HCT116 (cell line): ENCODE measurements at regions not wholly inside any gene's neighbourhood (a gene's known extent, or its start where the extent isn't known, plus 50 kb on each side); places are given as distances from the start of the nearest gene placed in this dataset.

Experiments used
- ATAC-seq: fragments of 200-7000 bp; cut with Tn5 transposase; 2 replicates; pipeline ENCODE4 v1.9.1; 2020; ENCODE audit warnings: mild to moderate bottlenecking, moderate library complexity
- BruUV-seq: library from RNA; stranded (reverse); fragments of 400-500 nt; replicated peaks from 2 replicates; lab custom pipeline; 2021; lab: Mats Ljungman, UMichigan
- CTCF ChIA-PET: fragments of 300-600 bp; sonication (Branson Sonifier 250); formaldehyde crosslinking; loops from one replicate; lab custom pipeline; 2021; ENCODE audit warnings: antibody characterized with exemption; lab: Charles Lee
- POLR2A ChIA-PET: fragments of 300-600, 350-600 bp; sonication (Branson Sonifier 250); formaldehyde crosslinking; loops from one replicate; lab custom pipeline; 2021; ENCODE audit warnings: antibody characterized with exemption; lab: Charles Lee
- RAD21 ChIA-PET, 2 experiments: fragments of 300-600 bp; sonication (Branson Sonifier 250); formaldehyde crosslinking; loops; one replicate each; lab custom pipeline; 2023; ENCODE audit warnings: low total read pairs in 2 of 2; ENCODE audit not compliant: uncharacterized antibody in 2 of 2, unreplicated experiment in 2 of 2, low non-redundant PET in 1 of 2; lab: Charles Lee
- DNase-seq: peaks from one replicate; pipeline ENCODE4 v3.0.0-alpha.2; 2010; ENCODE audit warnings: low read depth, low spot score
- H2AFZ ChIP-seq: fragments of 200-600 bp; shearing (Covaris generic), sonication (generic); 2 replicates; pipeline ENCODE4 v1.6.1; 2017; ENCODE audit warnings: low read depth, mixed run types, mixed read lengths, antibody characterized with exemption, low read length; ENCODE audit not compliant: poor library complexity, severe bottlenecking
- H3K27ac ChIP-seq: 2 replicates; pipeline ENCODE4 v1.5.1; 2012; ENCODE audit warnings: low read depth, low read length
- H3K27me3 ChIP-seq: fragments of 200-600 bp; sonication (generic); 2 replicates; pipeline ENCODE4 v1.6.1; 2016; ENCODE audit warnings: mixed run types, low read length, mixed read lengths; ENCODE audit not compliant: insufficient read depth
- H3K36me3 ChIP-seq, 2 experiments: fragments of 200-500 bp in 1 of 2; fragments of 200-600 bp in 1 of 2; sonication (Bioruptor generic) in 1 of 2; sonication (generic) in 1 of 2; 2 replicates each; pipeline versions ENCODE4 v1.5.1 to v1.6.1; 2014 to 2016; ENCODE audit warnings: low read length in 2 of 2, inconsistent platforms in 1 of 2, mixed read lengths in 1 of 2, mixed run types in 1 of 2; ENCODE audit not compliant: insufficient read depth in 2 of 2, control insufficient read depth in 1 of 2
- H3K4me1 ChIP-seq, 2 experiments: fragments of 200-600 bp in 1 of 2; sonication (generic) in 1 of 2; 2 replicates each; pipeline versions ENCODE4 v1.5.1 to v1.6.1; 2012 to 2017; ENCODE audit warnings: low read length in 2 of 2, inconsistent platforms in 1 of 2, mild to moderate bottlenecking in 1 of 2, mixed read lengths in 1 of 2, mixed run types in 1 of 2, moderate library complexity in 1 of 2; ENCODE audit not compliant: insufficient read depth in 2 of 2, control insufficient read depth in 1 of 2
- H3K4me2 ChIP-seq: fragments of 200-600 bp; sonication (generic); 2 replicates; pipeline ENCODE4 v1.6.1; 2017; ENCODE audit warnings: mixed run types, low read length, mixed read lengths
- H3K4me3 ChIP-seq, 2 experiments: fragments of 200-600 bp in 1 of 2; sonication (generic) in 1 of 2; replicated peaks in 1 of 2; 2 replicates each; pipeline ENCODE4 v1.5.1; 2011 to 2016; ENCODE audit warnings: low read length in 2 of 2, control low read depth in 1 of 2, low read depth in 1 of 2, mild to moderate bottlenecking in 1 of 2, mixed read lengths in 1 of 2, mixed run types in 1 of 2
- H3K79me2 ChIP-seq: fragments of 200-600 bp; sonication (generic); 2 replicates; pipeline ENCODE4 v1.6.1; 2017; ENCODE audit warnings: mild to moderate bottlenecking, mixed run types, low read length, moderate library complexity, mixed read lengths; ENCODE audit not compliant: insufficient read depth
- H3K9ac ChIP-seq: fragments of 200-600 bp; sonication (generic); 2 replicates; pipeline ENCODE4 v1.6.1; 2016; ENCODE audit warnings: low read length, mixed read lengths
- H3K9me2 ChIP-seq: fragments of 200-600 bp; sonication (generic), shearing (Covaris generic); 2 replicates; pipeline ENCODE4 v1.6.1; 2017; ENCODE audit warnings: mixed run types, mild to moderate bottlenecking, moderate library complexity; ENCODE audit not compliant: insufficient read depth
- H3K9me3 ChIP-seq, 2 experiments: fragments of 200-500 bp in 1 of 2; fragments of 200-600 bp in 1 of 2; sonication (Bioruptor generic) in 1 of 2; sonication (generic) in 1 of 2; 2 replicates each; pipeline ENCODE4 v1.6.1; 2014 to 2017; ENCODE audit warnings: low read length in 2 of 2, mixed read lengths in 2 of 2, inconsistent platforms in 1 of 2, low read depth in 1 of 2, mild to moderate bottlenecking in 1 of 2, mixed run types in 1 of 2, moderate library complexity in 1 of 2; ENCODE audit not compliant: control insufficient read depth in 1 of 2, insufficient read depth in 1 of 2
- H4K20me1 ChIP-seq: fragments of 200-600 bp; sonication (generic), shearing (Covaris generic); 2 replicates; pipeline ENCODE4 v1.6.1; 2017; ENCODE audit warnings: mixed run types, mild to moderate bottlenecking, moderate library complexity; ENCODE audit not compliant: insufficient read depth
- CEBPB ChIP-seq: IDR thresholded peaks from 2 replicates; pipeline ENCODE4 v1.6.1; 2012; ENCODE audit warnings: low read depth
- EZH2 ChIP-seq: fragments of 200-600 bp; sonication (generic); IDR thresholded peaks from 2 replicates; pipeline ENCODE4 v1.6.1; 2017; ENCODE audit warnings: antibody characterized with exemption, mixed run types
- EZH2phosphoT487 ChIP-seq: fragments of 200-600 bp; IDR thresholded peaks from 2 replicates; pipeline ENCODE4 v1.6.1; 2018; ENCODE audit warnings: antibody characterized with exemption, borderline replicate concordance
- FOSL1 ChIP-seq: IDR thresholded peaks from 2 replicates; pipeline ENCODE4 v1.6.1; 2012; ENCODE audit warnings: low read depth
- JUND ChIP-seq: IDR thresholded peaks from 2 replicates; pipeline ENCODE4 v1.6.1; 2012
- POLR2AphosphoS5 ChIP-seq: IDR thresholded peaks from 2 replicates; pipeline ENCODE4 v1.6.1; 2011; ENCODE audit warnings: mild to moderate bottlenecking, low read depth, low read length, moderate library complexity
- RAD21 ChIP-seq: IDR thresholded peaks from 2 replicates; pipeline ENCODE4 v1.6.1; 2012; ENCODE audit warnings: low read depth, mild to moderate bottlenecking
- REST ChIP-seq: IDR thresholded peaks from 2 replicates; pipeline ENCODE4 v1.6.1; 2012; ENCODE audit warnings: low read depth
- SIN3A ChIP-seq: IDR thresholded peaks from 2 replicates; pipeline ENCODE4 v1.6.1; 2012; ENCODE audit warnings: low read depth
- SP1 ChIP-seq: IDR thresholded peaks from 2 replicates; pipeline ENCODE4 v1.6.1; 2012; ENCODE audit warnings: low read depth
- SRF ChIP-seq: IDR thresholded peaks from 2 replicates; pipeline ENCODE4 v1.6.1; 2012; ENCODE audit warnings: low read depth
- YY1 ChIP-seq: IDR thresholded peaks from 2 replicates; pipeline ENCODE4 v1.6.1; 2011; ENCODE audit warnings: low read length, low read depth, moderate library complexity, mild to moderate bottlenecking; ENCODE audit not compliant: insufficient replicate concordance; ENCODE audit errors: extremely low read depth
- intact Hi-C: fragments of 100-400 bp; cut with micrococcal nuclease; formaldehyde crosslinking; loops from 2 replicates; pipeline ENCODE4 v1.10.0; 2022

GRCh38 chr7:156218544-156219306, 406.5 kb upstream of the SHH start:
- TF ChIP-seq SRF (no peak), REST (no peak), RAD21 (no peak), FOSL1 (no peak), YY1 (no peak), EZH2 (no peak), SP1 (no peak), JUND (no peak), POLR2AphosphoS5 (no peak), EZH2phosphoT487 (no peak), SIN3A (no peak), CEBPB (no peak)
- TF ChIP-seq, all 23 proteins: peak for 0
- no peaks in the 10 kb centered on the region for H3K4me1 ChIP-seq
- H3K9ac ChIP-seq, result no peak overlapping the region
- POLR2A ChIA-PET, result no interaction called here
- no peak for ATAC-seq
- intact Hi-C loops, result no loop called here
- no peak overlapping the region for H3K4me2 ChIP-seq
- CTCF ChIA-PET, result no interaction called here
- 0 out of 2 replicates have a peak, but pooled peaks cover 10% of the 10 kb centered on the region for H3K27me3 ChIP-seq
- RAD21 ChIA-PET, result no interaction called here
- no peaks in the 10 kb centered on the region for H3K9me2 ChIP-seq
- H3K79me2 ChIP-seq, result no peaks in the 10 kb centered on the region
- no peak overlapping the region for H3K4me3 ChIP-seq
- H3K9me3 ChIP-seq, result no peaks in the 10 kb centered on the region
- DNase-seq, result no peak
- BruUV-seq, result no TSS peak
- no peak overlapping the region for H2AFZ ChIP-seq
- H3K36me3 ChIP-seq, result no peaks in the 10 kb centered on the region
- H4K20me1 ChIP-seq, result no peaks in the 10 kb centered on the region
- no peak overlapping the region for H3K27ac ChIP-seq
